ENCODE measurements at regions not wholly inside any gene's neighbourhood (a gene's known extent, or its start where the extent isn't known, plus 50 kb on each side); places are given as distances from the start of the nearest gene placed in this dataset.

DNA sequence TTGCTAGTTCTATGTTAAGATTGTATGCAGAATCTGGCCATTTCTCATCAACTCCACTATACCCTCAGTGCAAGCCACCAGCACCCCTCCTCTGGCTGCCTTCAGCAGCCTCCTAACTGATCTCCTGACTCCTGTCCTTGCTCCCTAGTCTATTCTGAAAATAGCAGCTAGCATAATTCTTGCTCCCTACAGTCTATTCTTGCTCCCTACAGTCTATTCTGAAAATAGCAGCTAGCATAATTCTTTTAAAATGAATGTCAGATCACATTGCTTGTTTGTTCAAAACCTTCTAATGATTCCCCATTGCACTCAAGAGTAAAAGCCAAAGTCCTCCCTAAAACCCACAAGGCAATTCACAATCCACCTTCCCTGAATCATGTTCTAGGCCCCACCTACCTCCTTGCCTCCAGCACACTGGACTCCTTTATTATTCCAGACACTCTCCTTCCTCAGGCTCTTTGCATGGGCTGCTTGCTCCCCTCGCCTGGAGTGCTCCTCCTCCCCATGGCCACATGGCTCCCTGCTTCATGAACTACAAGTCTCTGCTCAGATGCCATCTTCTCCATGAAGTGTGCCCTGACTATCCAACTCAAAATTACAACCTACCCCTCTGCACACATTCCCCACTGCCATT is 164.2 kb upstream of the TNFAIP3 start:
- Mint-ChIP-seq H3K9me3 (no peaks in the 10 kb centered on the region), H3K4me1 (ENCODE audit: unreplicated experiment) (peaks cover 12% of the 10 kb centered on the region), H3K27me3 (peaks cover 5% of the 10 kb centered on the region), H3K4me3 (no peak overlapping the region), H3K27ac (no peak overlapping the region), H3K36me3 (no peaks in the 10 kb centered on the region)
- no peak for DNase-seq (ENCODE audit: extremely low spot score, unreplicated experiment)
- TF ChIP-seq, protein P1, sequence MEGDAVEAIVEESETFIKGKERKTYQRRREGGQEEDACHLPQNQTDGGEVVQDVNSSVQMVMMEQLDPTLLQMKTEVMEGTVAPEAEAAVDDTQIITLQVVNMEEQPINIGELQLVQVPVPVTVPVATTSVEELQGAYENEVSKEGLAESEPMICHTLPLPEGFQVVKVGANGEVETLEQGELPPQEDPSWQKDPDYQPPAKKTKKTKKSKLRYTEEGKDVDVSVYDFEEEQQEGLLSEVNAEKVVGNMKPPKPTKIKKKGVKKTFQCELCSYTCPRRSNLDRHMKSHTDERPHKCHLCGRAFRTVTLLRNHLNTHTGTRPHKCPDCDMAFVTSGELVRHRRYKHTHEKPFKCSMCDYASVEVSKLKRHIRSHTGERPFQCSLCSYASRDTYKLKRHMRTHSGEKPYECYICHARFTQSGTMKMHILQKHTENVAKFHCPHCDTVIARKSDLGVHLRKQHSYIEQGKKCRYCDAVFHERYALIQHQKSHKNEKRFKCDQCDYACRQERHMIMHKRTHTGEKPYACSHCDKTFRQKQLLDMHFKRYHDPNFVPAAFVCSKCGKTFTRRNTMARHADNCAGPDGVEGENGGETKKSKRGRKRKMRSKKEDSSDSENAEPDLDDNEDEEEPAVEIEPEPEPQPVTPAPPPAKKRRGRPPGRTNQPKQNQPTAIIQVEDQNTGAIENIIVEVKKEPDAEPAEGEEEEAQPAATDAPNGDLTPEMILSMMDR (conservative IDR thresholded peaks at IDR 0.05) = no peak

DNA sequence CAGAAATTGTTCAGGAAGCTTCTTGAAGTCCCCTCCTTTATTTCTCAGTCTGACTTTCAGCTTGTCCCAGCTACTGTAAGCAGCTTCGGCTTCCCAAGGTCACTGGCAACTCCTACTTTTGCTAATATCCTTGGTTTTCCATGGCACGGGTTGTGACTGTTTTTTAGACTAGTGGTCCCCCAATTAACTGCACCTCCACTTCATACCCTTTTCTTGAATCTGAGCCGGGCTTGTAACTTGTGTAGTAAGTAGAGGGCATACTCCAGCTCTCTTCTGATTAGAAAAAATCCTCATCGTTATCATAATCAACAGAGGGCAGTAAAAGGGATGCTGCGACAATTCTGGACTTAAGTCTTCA is 162.3 kb upstream of the TNFAIP3 start:
- no peak for DNase-seq (ENCODE audit: extremely low spot score, unreplicated experiment)
- no peak overlapping the region for H3K4me3 Mint-ChIP-seq
- no peak overlapping the region for H3K27ac Mint-ChIP-seq
- H3K9me3 Mint-ChIP-seq = no peaks in the 10 kb centered on the region
- H3K27me3 Mint-ChIP-seq = peaks cover 5% of the 10 kb centered on the region
- TF ChIP-seq, protein P1 (conservative IDR thresholded peaks at IDR 0.05) = no peak
- no peaks in the 10 kb centered on the region for H3K36me3 Mint-ChIP-seq
- peaks cover 12% of the 10 kb centered on the region for H3K4me1 Mint-ChIP-seq (ENCODE audit: unreplicated experiment)

DNA sequence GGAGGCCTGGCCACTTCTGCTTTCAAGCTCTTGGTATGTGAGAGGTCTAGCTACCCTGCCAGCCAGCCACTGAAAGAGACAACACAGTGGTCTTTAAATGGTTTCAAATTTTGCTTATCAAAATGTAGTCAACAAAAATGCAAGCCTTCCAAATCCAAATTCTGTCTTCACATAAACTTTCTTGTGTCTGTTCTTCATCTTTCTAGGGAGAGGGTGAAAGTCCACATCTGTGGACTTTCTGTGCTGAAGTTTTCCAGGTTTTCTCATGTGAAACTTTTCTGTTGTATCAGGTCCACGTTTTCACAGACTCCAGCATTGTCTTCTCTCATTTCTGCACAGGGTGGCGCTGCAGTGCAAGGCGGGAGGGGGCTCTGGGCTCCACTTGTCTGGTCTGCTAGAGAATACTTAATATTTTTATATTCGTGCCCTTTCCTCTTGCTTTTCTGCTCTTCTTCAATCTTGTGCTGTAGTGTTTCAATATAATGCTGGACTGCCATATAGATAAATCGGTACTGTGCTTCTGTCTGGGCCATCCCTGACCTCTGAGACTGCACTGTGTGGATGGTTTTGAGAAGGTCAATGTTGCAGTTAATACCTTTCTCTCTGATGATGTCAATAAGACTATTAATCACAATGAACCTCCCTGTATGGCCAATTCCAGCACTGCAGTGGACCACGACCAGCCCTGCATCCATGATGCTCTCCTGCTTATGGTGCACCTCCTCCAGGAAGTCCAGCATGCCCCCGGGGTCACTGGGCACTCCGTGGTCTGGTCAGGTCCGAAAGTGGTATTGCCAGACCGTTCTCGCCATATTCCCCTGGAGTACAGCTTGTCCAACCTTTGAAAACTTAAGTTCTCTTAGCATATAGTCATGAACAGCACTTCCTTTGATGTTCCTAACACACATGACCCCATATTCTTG is 161.6 kb upstream of the TNFAIP3 start:
- TF ChIP-seq, protein P1 (conservative IDR thresholded peaks at IDR 0.05) = peak; percentile 86
- Mint-ChIP-seq H3K9me3 (no peaks in the 10 kb centered on the region), H3K4me1 (ENCODE audit: unreplicated experiment) (peaks cover 12% of the 10 kb centered on the region), H3K4me3 (no peak overlapping the region), H3K27ac (no peak overlapping the region), H3K36me3 (no peaks in the 10 kb centered on the region), H3K27me3 (peaks cover 5% of the 10 kb centered on the region)
- no peak for DNase-seq (ENCODE audit: extremely low spot score, unreplicated experiment)

DNA sequence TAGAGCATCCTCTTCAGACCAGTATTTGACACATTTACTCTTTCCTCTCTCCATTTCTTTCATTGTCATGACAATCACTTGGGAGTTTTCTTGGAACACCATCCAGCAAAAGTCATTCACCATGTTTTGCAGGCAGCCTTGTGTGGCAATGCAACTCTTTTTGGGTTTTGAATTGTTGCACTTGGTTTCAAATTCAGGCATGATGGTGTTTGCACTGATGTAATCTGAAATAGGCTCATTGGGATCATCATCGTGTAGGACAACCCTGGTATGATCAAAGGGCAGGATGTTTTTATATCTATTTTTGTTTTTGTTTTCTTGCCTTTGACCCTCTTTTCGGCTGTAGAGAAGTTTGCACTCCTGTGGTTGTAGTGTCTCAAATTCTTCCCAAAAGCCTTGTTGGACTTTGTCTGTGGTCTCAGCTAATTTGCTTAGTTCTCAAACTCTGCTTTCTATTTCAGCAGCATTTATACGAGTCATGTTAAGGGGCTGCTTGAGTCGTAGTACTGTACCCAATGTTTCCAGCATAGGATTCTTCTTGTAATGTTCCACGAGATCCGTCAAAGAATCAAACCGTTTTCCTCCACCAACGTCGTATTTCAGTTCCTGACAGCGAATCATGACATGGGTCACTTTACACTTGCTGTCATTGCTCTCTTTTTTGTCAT is 160.8 kb upstream of the TNFAIP3 start:
- no peak overlapping the region for H3K4me3 Mint-ChIP-seq

DNA sequence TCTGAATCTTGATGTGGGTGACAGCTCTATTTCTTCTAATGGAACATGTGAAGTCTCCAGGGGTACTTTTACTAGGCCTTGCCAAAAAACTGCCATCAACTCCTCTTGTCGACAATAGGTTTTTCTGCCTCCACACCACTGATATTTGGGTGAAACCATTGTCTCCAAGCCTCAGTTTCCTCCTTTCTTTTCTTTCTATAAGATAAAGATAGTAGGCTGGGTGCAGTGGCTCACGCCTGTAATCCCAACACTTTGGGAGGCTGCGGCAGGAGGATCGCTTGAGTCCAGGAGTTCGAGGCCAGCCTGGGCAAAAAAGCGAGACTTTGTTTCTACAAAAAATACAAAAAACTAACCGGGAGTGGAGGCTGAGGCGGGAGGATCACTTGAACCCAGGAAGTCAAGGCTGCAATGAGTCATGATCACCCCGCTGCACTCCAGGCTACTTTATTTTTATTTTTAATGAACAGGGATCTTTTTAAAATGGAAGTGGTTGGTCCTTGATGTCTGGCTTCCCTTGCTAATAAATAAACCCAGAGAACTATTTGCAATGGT is 159.9 kb upstream of the TNFAIP3 start:
- DNase-seq (ENCODE audit: extremely low spot score, unreplicated experiment) = no peak
- Mint-ChIP-seq H3K36me3 (no peaks in the 10 kb centered on the region), H3K27ac (no peak overlapping the region), H3K9me3 (no peaks in the 10 kb centered on the region), H3K4me1 (ENCODE audit: unreplicated experiment) (peaks cover 12% of the 10 kb centered on the region), H3K27me3 (peaks cover 5% of the 10 kb centered on the region), H3K4me3 (no peak overlapping the region)
- TF ChIP-seq, protein P1 (conservative IDR thresholded peaks at IDR 0.05) = no peak

More for the DNA sequence above, 160.8 kb upstream of the TNFAIP3 start:
- H3K9me3 Mint-ChIP-seq = no peaks in the 10 kb centered on the region
- TF ChIP-seq, protein P1 (conservative IDR thresholded peaks at IDR 0.05) = no peak
- peaks cover 12% of the 10 kb centered on the region for H3K4me1 Mint-ChIP-seq (ENCODE audit: unreplicated experiment)
- no peaks in the 10 kb centered on the region for H3K36me3 Mint-ChIP-seq
- peaks cover 5% of the 10 kb centered on the region for H3K27me3 Mint-ChIP-seq
- H3K27ac Mint-ChIP-seq = no peak overlapping the region
- no peak for DNase-seq (ENCODE audit: extremely low spot score, unreplicated experiment)

Measured in type B pancreatic cell (in vitro differentiated cells).